Muscle layer of colon (tissue), 2 donors: ENCODE measurements at regions not wholly inside any gene's neighbourhood (a gene's known extent, or its start where the extent isn't known, plus 50 kb on each side); places are given as distances from the start of the nearest gene placed in this dataset.

ENCODE experiments used
- H3K27ac ChIP-seq: one replicate; pipeline ENCODE4 v1.7.0; 2013; ENCODE audit warnings: low read depth, mild to moderate bottlenecking, low read length, moderate library complexity
- H3K27me3 ChIP-seq, 2 donors: one replicate each; pipeline ENCODE4 v1.7.0; 2013; ENCODE audit warnings: low read length in 2 of 2, mild to moderate bottlenecking in 2 of 2; ENCODE audit not compliant: insufficient read depth in 2 of 2, control insufficient read depth in 1 of 2
- H3K36me3 ChIP-seq: one replicate; pipeline ENCODE4 v1.7.0; 2013; ENCODE audit warnings: mild to moderate bottlenecking, low read length; ENCODE audit not compliant: insufficient read depth
- H3K4me1 ChIP-seq: one replicate; pipeline ENCODE4 v1.7.0; 2013; ENCODE audit warnings: mild to moderate bottlenecking, low read length; ENCODE audit not compliant: insufficient read depth
- H3K4me3 ChIP-seq, 2 donors: one replicate each; pipeline ENCODE4 v1.7.0; 2013; ENCODE audit warnings: low read length in 2 of 2, low read depth in 1 of 2, mild to moderate bottlenecking in 1 of 2, moderate library complexity in 1 of 2
- H3K9ac ChIP-seq: one replicate; pipeline ENCODE4 v1.7.0; 2013; ENCODE audit warnings: low read length
- H3K9me3 ChIP-seq: one replicate; pipeline ENCODE4 v1.7.0; 2013; ENCODE audit warnings: mild to moderate bottlenecking, low read length
- donor health status: abdominal sarcoma.
- donor health status: Adenocarcinoma of cecum.

GRCh38 chr9:38233796-38234355, 158.6 kb upstream of the ALDH1B1 start:
- H3K4me3 ChIP-seq, result no peak overlapping the region
- no peak overlapping the region for H3K27ac ChIP-seq
- H3K4me1 ChIP-seq, result no peaks in the 10 kb centered on the region
- H3K36me3 ChIP-seq, result no peaks in the 10 kb centered on the region
- H3K9ac ChIP-seq, result no peak overlapping the region
- no peaks in the 10 kb centered on the region for H3K9me3 ChIP-seq
- no peaks in the 10 kb centered on the region for H3K27me3 ChIP-seq

DNA sequence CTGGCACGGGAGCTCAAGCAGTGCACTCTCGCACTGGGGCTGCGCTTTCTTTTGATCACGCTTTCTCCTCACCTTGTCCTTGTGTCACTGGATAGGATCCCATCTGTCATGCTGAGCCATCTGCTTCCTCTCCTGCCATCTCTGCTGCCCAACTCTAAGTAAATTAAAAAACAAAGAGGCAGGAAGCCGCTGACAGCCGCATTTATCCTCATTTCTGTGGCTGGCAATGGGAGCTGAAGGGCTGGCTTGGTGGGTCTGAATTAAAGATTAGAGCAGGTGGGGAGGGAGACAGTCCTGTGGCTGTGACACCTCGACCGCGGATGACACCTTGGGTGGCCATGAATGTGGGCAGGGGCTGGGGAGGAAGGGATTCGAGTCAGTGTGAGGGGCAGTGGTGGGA, 159.2 kb upstream of the ALDH1B1 start:
- Histone ChIP-seq H3K36me3 (no peaks in the 10 kb centered on the region), H3K9ac (no peak overlapping the region), H3K4me1 (no peaks in the 10 kb centered on the region), H3K27ac (no peak overlapping the region), H3K27me3 (no peaks in the 10 kb centered on the region), H3K4me3 (no peak overlapping the region), H3K9me3 (no peaks in the 10 kb centered on the region)

DNA sequence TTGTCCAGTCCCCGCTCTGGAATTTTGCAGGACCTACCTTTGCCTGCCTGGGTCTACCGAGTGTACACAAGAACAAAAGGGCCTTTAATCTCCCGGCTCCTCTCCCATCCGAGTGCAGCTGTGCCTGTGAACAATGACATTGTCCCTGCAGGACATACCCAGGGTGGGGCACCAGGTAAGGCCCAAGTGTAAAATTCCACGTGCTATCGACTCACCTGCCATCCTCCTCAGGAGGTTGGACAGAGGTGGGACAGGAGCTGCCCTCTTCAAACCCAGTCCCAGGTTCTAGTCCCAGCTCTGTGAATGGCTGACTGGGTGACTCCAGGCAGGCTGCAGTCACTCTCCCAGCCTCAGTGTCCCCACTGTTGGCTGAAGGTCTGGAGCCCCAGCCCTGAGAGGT, 159.6 kb upstream of the ALDH1B1 start:
- Histone ChIP-seq H3K9ac (no peak overlapping the region), H3K27ac (no peak overlapping the region), H3K27me3 (no peaks in the 10 kb centered on the region), H3K4me3 (no peak overlapping the region), H3K4me1 (no peaks in the 10 kb centered on the region), H3K36me3 (no peaks in the 10 kb centered on the region), H3K9me3 (no peaks in the 10 kb centered on the region)

DNA sequence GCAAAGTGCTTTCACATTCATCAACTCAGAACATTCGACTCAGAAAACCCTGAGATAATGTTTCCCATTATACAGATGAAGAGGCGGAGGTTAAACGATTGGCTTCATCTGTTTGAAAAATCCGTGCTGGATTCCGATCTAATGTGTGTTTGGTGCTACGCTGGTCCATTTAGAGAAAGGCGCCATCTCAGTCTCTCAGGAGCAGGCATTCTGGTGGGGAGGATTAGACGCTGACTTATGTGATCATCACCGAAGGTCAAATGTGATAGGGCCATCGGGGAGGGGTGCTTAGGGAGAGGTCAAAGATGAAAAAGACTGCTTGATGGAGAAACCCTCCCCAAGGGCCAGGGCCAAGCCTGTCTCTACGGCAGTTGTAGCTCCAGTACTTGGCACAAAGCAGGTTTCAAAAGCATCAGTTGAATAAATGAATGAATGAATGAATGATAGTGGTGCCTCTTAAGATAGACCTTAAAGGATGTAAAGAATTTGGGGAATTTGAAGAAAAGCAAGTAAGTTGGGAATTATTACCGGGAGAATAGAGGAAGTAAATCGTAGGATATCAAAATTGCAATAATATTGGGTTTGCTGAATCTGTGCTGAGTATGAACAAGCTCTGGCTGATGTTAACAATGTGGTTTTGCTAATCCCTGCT, 160.6 kb upstream of the SHB start:
- H3K27ac ChIP-seq, result no peak overlapping the region
- no peaks in the 10 kb centered on the region for H3K27me3 ChIP-seq
- H3K9me3 ChIP-seq, result no peaks in the 10 kb centered on the region
- no peaks in the 10 kb centered on the region for H3K36me3 ChIP-seq
- peaks cover 8% of the 10 kb centered on the region for H3K4me1 ChIP-seq
- H3K9ac ChIP-seq, result no peak overlapping the region
- H3K4me3 ChIP-seq, result no peak overlapping the region

DNA sequence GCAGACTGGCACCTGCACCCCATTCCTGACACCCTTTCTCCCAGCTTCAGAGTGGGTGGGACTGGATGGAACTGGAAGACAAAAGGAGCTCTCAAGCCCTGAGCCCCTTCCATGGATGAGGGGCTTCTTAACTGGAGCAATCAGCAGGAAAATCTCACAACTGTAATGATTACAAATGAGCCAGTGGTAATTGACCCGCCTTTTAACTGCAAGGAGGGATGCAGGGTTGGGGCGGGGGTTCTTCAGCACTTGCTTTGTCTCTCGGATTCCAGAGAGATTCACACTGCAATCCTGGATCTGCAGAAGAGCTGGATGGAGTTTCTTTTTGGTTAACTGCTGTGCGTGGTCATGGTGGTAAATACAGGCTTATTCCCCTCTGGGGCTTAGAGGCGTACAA, 160.1 kb upstream of the SHB start:
- Histone ChIP-seq H3K4me3 (no peak overlapping the region), H3K36me3 (no peaks in the 10 kb centered on the region), H3K4me1 (peaks cover 8% of the 10 kb centered on the region), H3K27me3 (no peaks in the 10 kb centered on the region), H3K27ac (no peak overlapping the region), H3K9me3 (no peaks in the 10 kb centered on the region), H3K9ac (no peak overlapping the region)

GRCh38 chr9:38228331-38229103, 159.5 kb upstream of the SHB start:
- no peaks in the 10 kb centered on the region for H3K36me3 ChIP-seq
- no peak overlapping the region for H3K9ac ChIP-seq
- H3K27ac ChIP-seq, result no peak overlapping the region
- H3K4me1 ChIP-seq, result peaks cover 8% of the 10 kb centered on the region
- no peak overlapping the region for H3K4me3 ChIP-seq
- H3K9me3 ChIP-seq, result no peaks in the 10 kb centered on the region
- no peaks in the 10 kb centered on the region for H3K27me3 ChIP-seq

GRCh38 chr9:38227656-38228055, 158.6 kb upstream of the SHB start:
- no peak overlapping the region for H3K27ac ChIP-seq
- H3K9ac ChIP-seq, result no peak overlapping the region
- H3K9me3 ChIP-seq, result no peaks in the 10 kb centered on the region
- H3K4me1 ChIP-seq, result peaks cover 8% of the 10 kb centered on the region
- H3K36me3 ChIP-seq, result no peaks in the 10 kb centered on the region
- H3K27me3 ChIP-seq, result no peaks in the 10 kb centered on the region
- no peak overlapping the region for H3K4me3 ChIP-seq

DNA sequence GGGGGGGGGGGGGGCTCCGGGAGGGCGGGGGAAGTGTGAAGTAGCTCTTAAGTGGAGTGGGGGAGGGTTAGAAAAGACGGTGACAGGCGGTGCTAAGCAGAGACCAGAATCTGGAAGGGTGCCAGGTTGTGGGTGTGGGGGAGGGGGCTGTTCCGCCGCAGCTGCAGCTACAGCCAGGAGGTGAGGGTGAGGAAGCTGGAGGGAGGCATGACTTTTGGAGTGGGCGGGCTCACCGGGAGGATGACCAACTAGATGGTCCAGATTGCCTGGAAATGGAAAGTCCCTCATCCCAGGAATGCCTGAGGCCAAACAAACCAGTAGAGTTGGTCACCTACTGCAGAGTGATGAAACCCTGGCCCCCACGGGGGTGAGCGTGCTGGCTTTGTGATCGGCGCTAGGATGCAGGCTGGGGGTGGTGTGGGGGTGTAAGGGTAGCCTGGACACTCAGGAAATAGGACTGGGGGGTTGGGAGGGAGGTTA, 158.1 kb upstream of the SHB start:
- H3K4me3 ChIP-seq, result no peak overlapping the region
- H3K27me3 ChIP-seq, result no peaks in the 10 kb centered on the region
- no peaks in the 10 kb centered on the region for H3K9me3 ChIP-seq
- H3K27ac ChIP-seq, result no peak overlapping the region
- H3K9ac ChIP-seq, result no peak overlapping the region
- no peaks in the 10 kb centered on the region for H3K36me3 ChIP-seq
- peaks cover 8% of the 10 kb centered on the region for H3K4me1 ChIP-seq

DNA sequence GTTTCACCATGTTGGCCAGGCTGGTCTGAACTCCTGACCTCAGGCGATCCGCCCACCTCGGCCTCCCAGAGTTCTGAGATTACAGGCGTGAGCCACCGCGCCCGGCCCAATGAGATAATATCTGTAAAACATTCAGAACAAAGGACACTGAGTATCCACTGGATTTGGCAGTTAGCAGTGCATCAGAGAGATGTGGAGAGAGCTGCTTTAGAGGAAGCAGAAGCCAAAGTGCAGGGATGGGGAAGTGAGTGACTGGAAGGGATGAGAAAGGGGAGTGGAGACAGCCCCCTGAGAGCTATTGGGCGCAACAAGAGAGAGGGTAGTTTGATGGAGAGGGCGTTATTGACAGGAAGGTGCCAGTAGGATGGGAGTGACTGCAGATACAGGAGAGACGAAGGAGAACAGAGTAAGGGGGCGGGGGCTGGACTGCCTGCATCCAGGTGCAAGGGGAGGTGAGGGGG, 157.5 kb upstream of the SHB start:
- Histone ChIP-seq H3K9ac (no peak overlapping the region), H3K4me3 (no peak overlapping the region), H3K36me3 (no peaks in the 10 kb centered on the region), H3K9me3 (no peaks in the 10 kb centered on the region), H3K27me3 (no peaks in the 10 kb centered on the region), H3K27ac (no peak overlapping the region), H3K4me1 (peaks cover 8% of the 10 kb centered on the region)

GRCh38 chr9:38224941-38225340, 155.9 kb upstream of the SHB start:
- H3K9me3 ChIP-seq, result no peaks in the 10 kb centered on the region
- H3K4me1 ChIP-seq, result peaks cover 8% of the 10 kb centered on the region
- H3K27ac ChIP-seq, result no peak overlapping the region
- no peak overlapping the region for H3K9ac ChIP-seq
- H3K27me3 ChIP-seq, result no peaks in the 10 kb centered on the region
- H3K36me3 ChIP-seq, result no peaks in the 10 kb centered on the region
- no peak overlapping the region for H3K4me3 ChIP-seq

DNA sequence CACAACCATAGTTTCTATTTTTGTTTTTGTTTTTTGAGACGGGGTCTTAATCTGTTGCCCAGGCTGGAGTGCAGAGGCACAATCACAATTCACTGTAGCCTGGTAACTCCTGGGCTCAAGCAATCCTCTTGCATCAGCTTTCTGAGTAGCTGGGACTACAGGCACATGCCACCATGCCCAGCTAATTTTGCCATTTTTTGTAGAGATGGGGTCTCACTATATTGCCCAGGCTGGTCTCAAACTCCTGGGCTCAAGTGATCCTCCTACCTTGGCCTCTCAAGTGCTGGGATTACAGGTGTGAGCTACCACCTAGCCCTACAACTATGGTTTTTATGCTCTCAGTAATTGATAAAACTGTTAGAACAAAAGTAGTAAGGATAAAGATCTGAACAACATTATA, 147.5 kb upstream of the SHB start:
- Histone ChIP-seq H3K4me3 (no peak overlapping the region), H3K27me3 (no peaks in the 10 kb centered on the region)

More for the DNA sequence above, 147.5 kb upstream of the SHB start:
- Histone ChIP-seq H3K9me3 (no peaks in the 10 kb centered on the region), H3K36me3 (no peaks in the 10 kb centered on the region), H3K4me1 (no peaks in the 10 kb centered on the region), H3K27ac (no peak overlapping the region), H3K9ac (no peak overlapping the region)
